OCI-LY3 (cell line): ENCODE measurements at regions not wholly inside any gene's neighbourhood (a gene's known extent, or its start where the extent isn't known, plus 50 kb on each side); places are given as distances from the start of the nearest gene placed in this dataset.

ENCODE experiments used
- H2AFZ ChIP-seq: fragments of 200-600, 300-600 bp; shearing (Covaris generic); 2 replicates; pipeline ENCODE4 v1.6.0; 2014; ENCODE audit warnings: antibody characterized with exemption, low read depth, low read length
- H3K27ac ChIP-seq: fragments of 200-600, 300-600 bp; sonication (generic); 2 replicates; pipeline ENCODE4 v1.5.1; 2014; ENCODE audit warnings: mild to moderate bottlenecking, low read length, moderate library complexity, mixed read lengths
- H3K27me3 ChIP-seq: fragments of 200-600, 300-600 bp; sonication (generic); 2 replicates; pipeline ENCODE4 v1.6.1; 2014; ENCODE audit warnings: low read depth, low read length, mixed read lengths
- H3K36me3 ChIP-seq: fragments of 200-600, 300-600 bp; sonication (generic); replicated peaks from 2 replicates; pipeline ENCODE3; 2014; ENCODE audit warnings: low read depth, low read length, mixed read lengths
- H3K4me1 ChIP-seq: fragments of 300-600, 200-600 bp; sonication (generic); 2 replicates; pipeline ENCODE4 v1.6.1; 2014; ENCODE audit warnings: low read length, mixed read lengths
- H3K4me2 ChIP-seq: fragments of 200-600, 300-600 bp; sonication (generic); 2 replicates; pipeline ENCODE4 v1.6.1; 2014; ENCODE audit warnings: low read length, mixed read lengths
- H3K4me3 ChIP-seq: fragments of 300-600, 200-600 bp; sonication (generic); 2 replicates; pipeline ENCODE4 v1.5.1; 2014; ENCODE audit warnings: antibody characterized with exemption, mild to moderate bottlenecking, low read length, moderate library complexity
- H3K79me2 ChIP-seq: fragments of 300-600, 200-600 bp; shearing (Covaris generic); 2 replicates; pipeline ENCODE4 v1.6.1; 2014; ENCODE audit warnings: mild to moderate bottlenecking, low read length, mixed read lengths
- H3K9ac ChIP-seq: fragments of 300-600, 200-600 bp; shearing (Covaris generic); 2 replicates; pipeline ENCODE4 v1.6.0; 2014; ENCODE audit warnings: mild to moderate bottlenecking, low read length, moderate library complexity
- H3K9me3 ChIP-seq: fragments of 200-600, 300-600 bp; shearing (Covaris generic); 2 replicates; pipeline ENCODE4 v1.6.1; 2014; ENCODE audit warnings: low read length, mixed read lengths; ENCODE audit not compliant: insufficient read depth
- H4K20me1 ChIP-seq: fragments of 200-600, 300-600 bp; sonication (generic); 2 replicates; pipeline ENCODE4 v1.6.1; 2016; ENCODE audit warnings: low read length, mixed read lengths; ENCODE audit not compliant: insufficient read depth
- CTCF ChIP-seq: fragments of 200-600, 300-600 bp; sonication (generic); IDR thresholded peaks from 2 replicates; pipeline ENCODE4 v1.5.1; 2014; ENCODE audit warnings: antibody characterized with exemption, low read length, low read depth
- EZH2phosphoT487 ChIP-seq: fragments of 200-600 bp; shearing (Covaris generic); IDR thresholded peaks from 2 replicates; pipeline ENCODE4 v1.6.1; 2018; ENCODE audit warnings: antibody characterized with exemption, mixed run types, low read depth

DNA sequence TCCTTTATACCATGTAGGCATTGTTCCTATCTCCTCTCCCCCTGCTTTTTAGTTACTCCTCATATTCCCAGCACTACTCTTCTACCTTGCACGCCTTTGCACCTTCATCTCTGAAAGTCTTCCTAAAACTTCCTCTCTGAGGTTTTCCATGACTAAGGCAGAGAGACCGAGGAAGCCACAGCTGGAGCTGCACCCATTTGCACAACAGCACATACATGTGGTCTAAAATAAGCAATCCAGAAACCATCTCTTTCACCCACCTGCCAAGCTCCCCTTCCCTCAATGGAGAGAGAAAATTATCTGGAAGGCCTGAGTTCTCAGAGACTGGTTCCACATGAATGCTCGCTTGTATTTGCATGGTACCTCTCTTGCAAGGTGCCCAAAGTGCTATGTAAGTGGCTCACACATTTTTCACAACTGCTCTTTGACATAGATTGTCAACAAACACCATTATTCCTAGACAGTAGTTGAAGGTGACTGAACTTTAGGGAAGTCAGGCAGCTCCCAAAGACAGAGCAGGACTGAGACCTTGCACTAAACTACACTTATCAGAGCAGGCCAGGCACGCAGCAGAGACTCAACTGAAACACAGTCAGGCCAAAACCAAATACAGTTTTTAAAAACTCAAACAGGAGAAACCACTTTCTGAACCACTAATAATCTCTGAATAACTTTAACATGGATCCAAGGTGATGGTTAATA, 313.2 kb downstream of the TFAP2A start:
- Histone ChIP-seq H3K4me1 (no peaks in the 10 kb centered on the region), H3K4me3 (no peak overlapping the region), H4K20me1 (no peaks in the 10 kb centered on the region), H3K9ac (no peak overlapping the region), H3K79me2 (no peaks in the 10 kb centered on the region), H3K36me3 (no peaks in the 10 kb centered on the region), H3K9me3 (no peaks in the 10 kb centered on the region), H3K27me3 (no peaks in the 10 kb centered on the region), H3K4me2 (no peak overlapping the region), H3K27ac (no peak overlapping the region), H2AFZ (no peak overlapping the region)
- TF ChIP-seq EZH2phosphoT487 (no peak), CTCF (no peak)

DNA sequence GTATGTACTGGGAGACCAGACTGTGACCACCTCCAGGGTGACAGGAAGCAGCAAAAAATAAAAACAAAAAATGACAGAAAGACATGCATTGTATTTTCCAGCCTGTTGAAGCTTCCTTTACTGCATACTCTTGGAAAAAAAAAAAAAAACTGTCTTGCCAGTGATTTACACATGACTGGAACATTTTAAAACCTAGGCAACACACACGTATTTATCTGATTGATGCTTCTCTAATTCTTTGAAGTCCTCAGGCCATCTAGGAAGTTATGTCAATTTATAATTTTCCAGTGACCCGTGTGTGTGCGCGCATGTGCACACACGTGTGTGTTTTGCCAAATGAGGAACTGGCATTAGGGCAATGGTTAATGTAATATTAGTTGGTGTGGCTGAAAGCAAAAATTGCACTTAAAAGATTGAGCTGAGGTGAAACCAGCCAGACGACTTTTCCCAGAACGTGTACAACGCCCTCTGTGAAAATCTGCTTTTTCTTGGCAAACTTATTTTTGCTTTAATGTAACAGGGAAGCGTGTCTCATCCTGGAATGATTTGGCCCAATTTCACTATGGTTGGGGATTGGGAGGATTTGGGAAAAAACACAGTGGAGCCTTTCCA, 315.2 kb downstream of the TFAP2A start:
- H3K36me3 ChIP-seq, result no peaks in the 10 kb centered on the region
- no peaks in the 10 kb centered on the region for H3K27me3 ChIP-seq
- no peak overlapping the region for H3K9ac ChIP-seq
- no peaks in the 10 kb centered on the region for H4K20me1 ChIP-seq
- TF ChIP-seq CTCF (no peak), EZH2phosphoT487 (no peak)
- no peak overlapping the region for H3K4me3 ChIP-seq
- no peaks in the 10 kb centered on the region for H3K9me3 ChIP-seq
- H2AFZ ChIP-seq, result no peak overlapping the region
- no peak overlapping the region for H3K4me2 ChIP-seq
- H3K79me2 ChIP-seq, result no peaks in the 10 kb centered on the region
- H3K27ac ChIP-seq, result no peak overlapping the region
- H3K4me1 ChIP-seq, result no peaks in the 10 kb centered on the region

GRCh38 chr6:10098756-10099528, 315.9 kb downstream of the TFAP2A start:
- Histone ChIP-seq H3K27me3 (no peaks in the 10 kb centered on the region), H3K27ac (no peak overlapping the region), H3K36me3 (no peaks in the 10 kb centered on the region), H3K9me3 (no peaks in the 10 kb centered on the region), H3K4me3 (no peak overlapping the region), H4K20me1 (no peaks in the 10 kb centered on the region), H3K79me2 (no peaks in the 10 kb centered on the region), H2AFZ (no peak overlapping the region), H3K4me2 (no peak overlapping the region), H3K9ac (no peak overlapping the region), H3K4me1 (no peaks in the 10 kb centered on the region)
- no peak for TF ChIP-seq CTCF
- no peak for TF ChIP-seq EZH2phosphoT487

- no peak overlapping the region for H3K4me2 ChIP-seq
Measured at GRCh38 chr6:10093282-10093681, 321.6 kb downstream of the TFAP2A start.

More at GRCh38 chr6:10093282-10093681, 321.6 kb downstream of the TFAP2A start:
- Histone ChIP-seq H3K79me2 (no peaks in the 10 kb centered on the region), H3K36me3 (no peaks in the 10 kb centered on the region), H3K27ac (no peak overlapping the region), H3K4me3 (no peak overlapping the region), H3K4me1 (no peaks in the 10 kb centered on the region), H3K9me3 (no peaks in the 10 kb centered on the region), H2AFZ (no peak overlapping the region), H4K20me1 (no peaks in the 10 kb centered on the region), H3K9ac (no peak overlapping the region), H3K27me3 (no peaks in the 10 kb centered on the region)
- TF ChIP-seq EZH2phosphoT487 (no peak), CTCF (no peak)
